HL-60 (cell line): ENCODE measurements at regions not wholly inside any gene's neighbourhood (a gene's known extent, or its start where the extent isn't known, plus 50 kb on each side); places are given as distances from the start of the nearest gene placed in this dataset.

Source experiments
- DNase-seq, 2 experiments: peaks; one replicate each; pipeline ENCODE4 v3.0.0-alpha.2; 2010 to 2020; ENCODE audit warnings: low read depth in 1 of 2, low spot score in 1 of 2
- H3K27ac ChIP-seq: fragments of 250-450 bp; sonication (Bioruptor Pico); replicated peaks from 2 replicates; pipeline ENCODE4 v1.5.1; 2020; ENCODE audit warnings: mild to moderate bottlenecking, moderate library complexity
- H3K27me3 ChIP-seq: fragments of 250-450 bp; sonication (Bioruptor Pico); 2 replicates; pipeline ENCODE4 v1.5.1; 2021; ENCODE audit warnings: mild to moderate bottlenecking, moderate library complexity; ENCODE audit not compliant: insufficient read depth, poor library complexity, severe bottlenecking
- H3K4me3 ChIP-seq: replicated peaks from 2 replicates; pipeline ENCODE4 v1.5.1; 2011; ENCODE audit warnings: mild to moderate bottlenecking, control low read depth, low read length; ENCODE audit not compliant: insufficient read depth
- GABPA ChIP-seq: IDR thresholded peaks from 2 replicates; pipeline ENCODE4 v1.6.1; 2012; ENCODE audit warnings: low read depth
- POLR2AphosphoS5 ChIP-seq: IDR thresholded peaks from 2 replicates; pipeline ENCODE4 v1.6.1; 2012; ENCODE audit warnings: low read depth
- SPI1 ChIP-seq: IDR thresholded peaks from 2 replicates; pipeline ENCODE4 v1.6.1; 2012; ENCODE audit warnings: low read depth, mild to moderate bottlenecking, borderline replicate concordance
- TF ChIP-seq, protein P1 (sequence below): IDR thresholded peaks from one replicate; pipeline ENCODE4 v1.5.1; 2011; ENCODE audit warnings: low read length, control low read depth, inconsistent platforms; ENCODE audit not compliant: insufficient read depth
- TF ChIP-seq, protein P2 (sequence below): IDR thresholded peaks from 2 replicates; pipeline ENCODE4 v1.6.1; 2012; ENCODE audit warnings: low read depth; ENCODE audit not compliant: insufficient replicate concordance

DNA sequence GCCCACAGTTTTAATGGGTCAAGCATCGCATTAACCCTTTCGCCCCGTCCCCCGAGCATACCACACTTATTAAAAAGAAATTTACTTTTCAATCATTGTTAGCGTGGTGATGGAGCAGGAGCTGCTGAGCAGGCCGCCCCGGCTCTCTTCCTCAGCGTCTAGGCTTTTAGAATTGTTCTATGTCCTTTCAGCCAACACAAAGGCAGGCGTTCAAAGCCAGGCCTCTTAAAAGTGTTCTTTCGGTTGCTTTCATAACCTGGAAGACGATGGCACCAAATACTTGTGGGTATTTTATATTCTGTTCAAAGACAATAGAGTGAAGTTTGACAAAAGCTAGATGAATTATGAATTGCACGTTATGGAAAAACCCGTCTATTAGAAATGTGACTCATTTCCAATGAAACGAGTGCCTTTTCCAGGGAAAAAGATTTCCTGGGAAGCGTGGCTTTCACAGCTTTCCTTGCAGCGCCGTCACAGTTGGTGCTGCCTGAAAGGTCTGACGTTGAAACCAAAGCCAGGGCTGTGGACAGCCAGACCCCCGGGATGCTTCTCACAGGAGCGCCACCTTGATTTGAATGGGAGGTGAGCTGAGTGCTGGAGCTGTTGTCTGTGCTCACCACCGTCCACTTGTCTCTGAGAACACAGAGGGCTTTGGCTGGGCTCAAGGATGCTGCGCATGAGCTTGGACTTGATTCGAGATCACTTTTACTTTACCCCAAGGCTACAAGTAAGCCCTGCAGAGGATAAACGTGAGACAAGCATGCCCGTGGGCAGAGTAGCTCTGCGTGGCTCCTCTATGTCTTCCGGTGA, 78.8 kb downstream of the SOX1 start:
- no peak overlapping the region for H3K4me3 ChIP-seq
- no peak overlapping the region for H3K27ac ChIP-seq
- TF ChIP-seq, protein P1, sequence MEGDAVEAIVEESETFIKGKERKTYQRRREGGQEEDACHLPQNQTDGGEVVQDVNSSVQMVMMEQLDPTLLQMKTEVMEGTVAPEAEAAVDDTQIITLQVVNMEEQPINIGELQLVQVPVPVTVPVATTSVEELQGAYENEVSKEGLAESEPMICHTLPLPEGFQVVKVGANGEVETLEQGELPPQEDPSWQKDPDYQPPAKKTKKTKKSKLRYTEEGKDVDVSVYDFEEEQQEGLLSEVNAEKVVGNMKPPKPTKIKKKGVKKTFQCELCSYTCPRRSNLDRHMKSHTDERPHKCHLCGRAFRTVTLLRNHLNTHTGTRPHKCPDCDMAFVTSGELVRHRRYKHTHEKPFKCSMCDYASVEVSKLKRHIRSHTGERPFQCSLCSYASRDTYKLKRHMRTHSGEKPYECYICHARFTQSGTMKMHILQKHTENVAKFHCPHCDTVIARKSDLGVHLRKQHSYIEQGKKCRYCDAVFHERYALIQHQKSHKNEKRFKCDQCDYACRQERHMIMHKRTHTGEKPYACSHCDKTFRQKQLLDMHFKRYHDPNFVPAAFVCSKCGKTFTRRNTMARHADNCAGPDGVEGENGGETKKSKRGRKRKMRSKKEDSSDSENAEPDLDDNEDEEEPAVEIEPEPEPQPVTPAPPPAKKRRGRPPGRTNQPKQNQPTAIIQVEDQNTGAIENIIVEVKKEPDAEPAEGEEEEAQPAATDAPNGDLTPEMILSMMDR = no peak
- TF ChIP-seq SPI1 = no peak
- TF ChIP-seq, protein P2, sequence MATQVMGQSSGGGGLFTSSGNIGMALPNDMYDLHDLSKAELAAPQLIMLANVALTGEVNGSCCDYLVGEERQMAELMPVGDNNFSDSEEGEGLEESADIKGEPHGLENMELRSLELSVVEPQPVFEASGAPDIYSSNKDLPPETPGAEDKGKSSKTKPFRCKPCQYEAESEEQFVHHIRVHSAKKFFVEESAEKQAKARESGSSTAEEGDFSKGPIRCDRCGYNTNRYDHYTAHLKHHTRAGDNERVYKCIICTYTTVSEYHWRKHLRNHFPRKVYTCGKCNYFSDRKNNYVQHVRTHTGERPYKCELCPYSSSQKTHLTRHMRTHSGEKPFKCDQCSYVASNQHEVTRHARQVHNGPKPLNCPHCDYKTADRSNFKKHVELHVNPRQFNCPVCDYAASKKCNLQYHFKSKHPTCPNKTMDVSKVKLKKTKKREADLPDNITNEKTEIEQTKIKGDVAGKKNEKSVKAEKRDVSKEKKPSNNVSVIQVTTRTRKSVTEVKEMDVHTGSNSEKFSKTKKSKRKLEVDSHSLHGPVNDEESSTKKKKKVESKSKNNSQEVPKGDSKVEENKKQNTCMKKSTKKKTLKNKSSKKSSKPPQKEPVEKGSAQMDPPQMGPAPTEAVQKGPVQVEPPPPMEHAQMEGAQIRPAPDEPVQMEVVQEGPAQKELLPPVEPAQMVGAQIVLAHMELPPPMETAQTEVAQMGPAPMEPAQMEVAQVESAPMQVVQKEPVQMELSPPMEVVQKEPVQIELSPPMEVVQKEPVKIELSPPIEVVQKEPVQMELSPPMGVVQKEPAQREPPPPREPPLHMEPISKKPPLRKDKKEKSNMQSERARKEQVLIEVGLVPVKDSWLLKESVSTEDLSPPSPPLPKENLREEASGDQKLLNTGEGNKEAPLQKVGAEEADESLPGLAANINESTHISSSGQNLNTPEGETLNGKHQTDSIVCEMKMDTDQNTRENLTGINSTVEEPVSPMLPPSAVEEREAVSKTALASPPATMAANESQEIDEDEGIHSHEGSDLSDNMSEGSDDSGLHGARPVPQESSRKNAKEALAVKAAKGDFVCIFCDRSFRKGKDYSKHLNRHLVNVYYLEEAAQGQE = no peak
- no peak for TF ChIP-seq POLR2AphosphoS5
- no peak for TF ChIP-seq GABPA
- DNase-seq = no peak
- no peaks in the 10 kb centered on the region for H3K27me3 ChIP-seq

DNA sequence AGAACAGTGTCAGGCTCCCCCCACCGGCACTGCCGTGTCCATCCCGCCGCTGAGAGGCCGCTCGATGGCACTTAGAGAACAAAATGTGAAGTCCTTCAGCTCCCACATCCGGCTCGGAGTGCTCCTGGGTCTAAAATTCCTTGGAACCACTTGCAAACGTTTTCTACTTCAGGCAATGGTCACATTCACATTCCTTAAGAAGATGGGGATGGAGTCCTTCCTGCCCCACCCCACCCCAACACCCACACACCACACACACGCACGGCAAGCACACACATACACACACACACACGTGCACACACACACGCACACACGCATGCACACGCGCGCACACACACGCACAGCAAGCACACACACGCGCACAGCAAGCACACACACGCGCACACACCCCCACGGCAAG, 83.4 kb downstream of the SOX1 start:
- no peak for TF ChIP-seq POLR2AphosphoS5
- TF ChIP-seq, protein P2 = no peak
- no peak for TF ChIP-seq SPI1
- DNase-seq = no peak
- Histone ChIP-seq H3K27me3 (no peaks in the 10 kb centered on the region), H3K27ac (no peak overlapping the region), H3K4me3 (no peak overlapping the region)

DNA sequence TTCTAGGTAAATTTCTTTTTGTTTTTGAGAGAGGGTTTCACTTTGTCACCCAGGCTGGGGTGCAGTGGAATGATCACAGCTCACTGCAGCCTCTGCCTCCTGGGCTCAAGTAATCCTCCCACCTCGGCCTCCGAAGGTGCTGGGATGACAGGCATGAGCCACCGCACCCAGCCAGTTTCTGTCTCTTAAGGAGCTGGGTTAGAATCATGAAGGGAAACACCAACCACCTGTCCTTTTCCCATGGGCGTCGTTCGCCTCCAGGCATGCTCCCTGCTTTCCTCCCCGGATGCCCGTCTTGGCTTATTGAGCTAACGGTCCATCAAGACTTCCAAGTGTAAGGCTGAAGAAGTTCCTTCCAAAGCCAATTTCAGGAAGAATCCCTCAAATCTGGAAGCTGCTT, 85.9 kb downstream of the SOX1 start:
- no peak overlapping the region for H3K27ac ChIP-seq
- no peak for TF ChIP-seq POLR2AphosphoS5
- TF ChIP-seq, protein P2 = no peak
- no peak for TF ChIP-seq GABPA
- no peak for TF ChIP-seq SPI1
- TF ChIP-seq, protein P1 = no peak
- DNase-seq = no peak
- no peak overlapping the region for H3K4me3 ChIP-seq
- H3K27me3 ChIP-seq = no peaks in the 10 kb centered on the region
